KMS-11 (cell line): ENCODE measurements at regions not wholly inside any gene's neighbourhood (a gene's known extent, or its start where the extent isn't known, plus 50 kb on each side); places are given as distances from the start of the nearest gene placed in this dataset.
"Not testable (repeated sequence)": the region's sequence is repeated elsewhere in the genome, so short reads cannot be mapped to it uniquely, and the experiment has no call there.

ENCODE experiments used
- H2AFZ ChIP-seq: fragments of 200-600 bp; sonication (generic); 2 replicates; pipeline ENCODE4 v1.6.1; 2016; ENCODE audit warnings: antibody characterized with exemption, mixed run types, low read depth
- H3K27ac ChIP-seq: fragments of 200-600 bp; sonication (generic); 2 replicates; pipeline ENCODE4 v1.6.1; 2016; ENCODE audit warnings: mild to moderate bottlenecking, mixed run types
- H3K27me3 ChIP-seq: fragments of 200-600 bp; sonication (generic); 2 replicates; pipeline ENCODE4 v1.6.1; 2017; ENCODE audit warnings: mild to moderate bottlenecking, low read depth, mixed run types, moderate library complexity; ENCODE audit not compliant: insufficient read depth
- H3K36me3 ChIP-seq: fragments of 200-600 bp; sonication (generic); 2 replicates; pipeline ENCODE4 v1.6.1; 2017; ENCODE audit warnings: mild to moderate bottlenecking, mixed run types; ENCODE audit not compliant: insufficient read depth
- H3K4me1 ChIP-seq: fragments of 200-600 bp; sonication (generic); 2 replicates; pipeline ENCODE4 v1.6.1; 2016; ENCODE audit warnings: mild to moderate bottlenecking, low read depth, mixed run types; ENCODE audit not compliant: poor library complexity, severe bottlenecking
- H3K4me2 ChIP-seq: fragments of 200-600 bp; sonication (generic); 2 replicates; pipeline ENCODE4 v1.7.0; 2016; ENCODE audit warnings: mild to moderate bottlenecking, mixed run types
- H3K4me3 ChIP-seq: fragments of 200-600 bp; sonication (generic); IDR thresholded peaks from 2 replicates; pipeline ENCODE4 v1.6.1; 2017; ENCODE audit warnings: low read depth, low read length, mixed read lengths; ENCODE audit not compliant: insufficient read depth
- H3K79me2 ChIP-seq: fragments of 200-600 bp; sonication (generic); 2 replicates; pipeline ENCODE4 v1.6.1; 2016; ENCODE audit warnings: low read depth, mixed run types; ENCODE audit not compliant: insufficient read depth
- H3K9ac ChIP-seq: fragments of 200-600 bp; sonication (generic); 2 replicates; pipeline ENCODE4 v1.6.1; 2016; ENCODE audit warnings: mild to moderate bottlenecking, mixed run types
- H4K20me1 ChIP-seq: fragments of 200-600 bp; sonication (generic); 2 replicates; pipeline ENCODE4 v1.6.1; 2016; ENCODE audit warnings: mild to moderate bottlenecking, mixed run types; ENCODE audit not compliant: insufficient read depth
- TF ChIP-seq, protein P1 (sequence below): fragments of 200-600 bp; sonication (generic); conservative IDR thresholded peaks from 2 replicates; pipeline ENCODE4 v1.6.1; 2017; ENCODE audit warnings: low read depth, mild to moderate bottlenecking, antibody characterized with exemption, low read length, moderate library complexity, mixed read lengths

DNA sequence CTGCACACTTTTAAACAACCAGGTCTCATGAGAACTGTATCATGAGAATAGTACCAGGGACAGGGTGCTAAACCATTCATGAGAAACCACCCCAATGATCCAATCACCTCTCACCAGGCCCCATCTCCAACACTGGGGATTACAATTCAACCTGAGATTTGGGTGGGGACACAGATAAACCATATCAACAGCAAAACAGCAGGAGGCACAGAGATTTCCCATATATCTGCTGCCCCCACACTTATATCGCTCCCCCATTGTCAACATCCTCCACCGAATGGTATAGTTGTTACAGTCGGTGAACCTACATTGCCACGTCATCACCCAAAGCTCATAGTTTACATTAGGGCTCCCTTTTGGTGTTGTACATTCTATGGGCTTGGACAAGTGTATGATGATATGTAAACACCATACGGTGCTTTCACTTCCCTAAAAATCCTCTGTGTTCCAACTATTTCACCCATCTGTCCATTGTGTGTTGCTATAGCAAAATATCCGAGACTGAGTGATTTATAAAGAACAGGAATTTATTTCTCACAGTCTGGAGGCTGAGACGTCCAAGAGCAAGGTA is 224.8 kb downstream of the FAM43A start:
- TF ChIP-seq, protein P1, sequence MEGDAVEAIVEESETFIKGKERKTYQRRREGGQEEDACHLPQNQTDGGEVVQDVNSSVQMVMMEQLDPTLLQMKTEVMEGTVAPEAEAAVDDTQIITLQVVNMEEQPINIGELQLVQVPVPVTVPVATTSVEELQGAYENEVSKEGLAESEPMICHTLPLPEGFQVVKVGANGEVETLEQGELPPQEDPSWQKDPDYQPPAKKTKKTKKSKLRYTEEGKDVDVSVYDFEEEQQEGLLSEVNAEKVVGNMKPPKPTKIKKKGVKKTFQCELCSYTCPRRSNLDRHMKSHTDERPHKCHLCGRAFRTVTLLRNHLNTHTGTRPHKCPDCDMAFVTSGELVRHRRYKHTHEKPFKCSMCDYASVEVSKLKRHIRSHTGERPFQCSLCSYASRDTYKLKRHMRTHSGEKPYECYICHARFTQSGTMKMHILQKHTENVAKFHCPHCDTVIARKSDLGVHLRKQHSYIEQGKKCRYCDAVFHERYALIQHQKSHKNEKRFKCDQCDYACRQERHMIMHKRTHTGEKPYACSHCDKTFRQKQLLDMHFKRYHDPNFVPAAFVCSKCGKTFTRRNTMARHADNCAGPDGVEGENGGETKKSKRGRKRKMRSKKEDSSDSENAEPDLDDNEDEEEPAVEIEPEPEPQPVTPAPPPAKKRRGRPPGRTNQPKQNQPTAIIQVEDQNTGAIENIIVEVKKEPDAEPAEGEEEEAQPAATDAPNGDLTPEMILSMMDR, result no peak
- H3K27me3 ChIP-seq, result no peaks in the 10 kb centered on the region
- no peaks in the 10 kb centered on the region for H3K36me3 ChIP-seq
- H3K27ac ChIP-seq, result no peak overlapping the region
- no peak overlapping the region for H2AFZ ChIP-seq
- H3K4me3 ChIP-seq, result no peak overlapping the region
- H3K9ac ChIP-seq, result no peak overlapping the region
- peaks cover 4% of the 10 kb centered on the region for H3K4me1 ChIP-seq
- H3K79me2 ChIP-seq, result no peaks in the 10 kb centered on the region
- H3K4me2 ChIP-seq, result no peak overlapping the region
- H4K20me1 ChIP-seq, result no peaks in the 10 kb centered on the region

DNA sequence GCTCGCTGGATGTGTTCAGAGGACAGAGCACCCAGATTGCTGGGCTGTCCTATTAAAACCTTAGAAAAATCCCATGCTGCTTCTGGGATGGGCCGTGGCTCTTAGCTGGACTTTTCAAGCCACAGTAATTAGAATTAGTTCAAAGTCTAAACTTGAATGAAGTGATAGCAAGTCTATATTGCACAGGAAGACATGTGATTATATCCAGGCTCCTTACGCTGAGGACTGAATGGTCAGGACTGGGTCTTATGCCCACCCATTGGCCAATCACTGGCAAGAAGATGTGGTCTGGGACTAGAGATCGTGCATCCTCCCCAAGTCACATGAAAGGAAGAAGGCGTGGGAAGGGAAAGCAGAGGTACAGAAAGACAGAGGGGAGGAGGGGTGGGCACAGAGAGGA is 227.6 kb downstream of the FAM43A start:
- Histone ChIP-seq H3K27ac (no peak overlapping the region), H4K20me1 (no peaks in the 10 kb centered on the region), H3K79me2 (no peaks in the 10 kb centered on the region), H3K4me2 (no peak overlapping the region), H3K9ac (no peak overlapping the region), H3K4me3 (no peak overlapping the region), H3K36me3 (no peaks in the 10 kb centered on the region), H2AFZ (no peak overlapping the region), H3K27me3 (no peaks in the 10 kb centered on the region), H3K4me1 (no peaks in the 10 kb centered on the region)
- TF ChIP-seq, protein P1, result no peak

- H3K36me3 ChIP-seq, H3K4me2 ChIP-seq, H2AFZ ChIP-seq, H3K9ac ChIP-seq, H4K20me1 ChIP-seq, H3K4me3 ChIP-seq, H3K79me2 ChIP-seq, H3K27me3 ChIP-seq, H3K4me1 ChIP-seq, H3K27ac ChIP-seq: not testable (repeated sequence)
Observed at GRCh38 chr3:194924889-194925288, 239.2 kb downstream of the FAM43A start.

DNA sequence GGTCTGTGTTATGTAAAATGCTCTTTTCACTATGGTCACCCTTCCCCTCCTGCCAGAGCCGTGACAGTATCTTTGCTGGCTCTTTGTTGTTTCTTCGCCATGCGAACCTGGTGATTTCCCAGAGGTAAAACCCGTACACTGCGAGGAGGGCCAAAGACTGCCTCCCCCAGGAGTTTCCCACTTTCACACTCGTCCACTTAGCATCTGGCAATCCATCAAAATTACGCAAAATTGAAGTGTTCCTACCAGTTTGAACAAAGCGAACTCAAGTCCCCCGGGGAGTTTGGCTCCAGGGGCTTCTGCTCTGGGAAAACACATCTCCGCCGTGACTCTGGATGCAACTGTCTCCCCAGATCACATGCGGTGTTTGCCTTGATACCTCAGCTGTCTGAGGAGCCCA is 239.9 kb downstream of the FAM43A start:
- Histone ChIP-seq H3K27ac (no peak overlapping the region), H2AFZ (no peak overlapping the region), H3K4me2 (no peak overlapping the region), H3K4me3 (no peak overlapping the region), H3K36me3 (no peaks in the 10 kb centered on the region), H3K27me3 (no peaks in the 10 kb centered on the region), H3K79me2 (no peaks in the 10 kb centered on the region), H4K20me1 (no peaks in the 10 kb centered on the region), H3K9ac (no peak overlapping the region), H3K4me1 (no peaks in the 10 kb centered on the region)
- TF ChIP-seq, protein P1, result no peak

DNA sequence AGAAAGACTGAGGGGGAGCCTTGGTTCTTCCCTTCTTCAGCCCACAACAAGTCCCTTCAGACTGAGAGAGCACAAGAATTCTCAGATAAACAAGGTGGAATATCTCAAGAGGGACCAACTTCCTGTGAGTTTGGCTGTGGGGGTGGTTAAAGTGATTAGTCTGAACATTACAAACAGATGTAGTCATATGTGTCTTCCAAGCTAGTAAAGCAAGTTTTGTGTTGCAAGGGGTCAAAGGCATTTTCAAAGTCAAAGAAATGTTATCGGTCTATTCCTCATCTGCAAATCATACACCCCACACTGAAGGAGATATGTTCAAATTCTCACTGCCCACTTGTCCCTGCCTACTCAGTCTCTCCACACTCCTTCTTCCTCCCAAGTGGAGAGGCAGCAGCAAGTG is 242.5 kb downstream of the FAM43A start:
- TF ChIP-seq, protein P1, result no peak
- Histone ChIP-seq H2AFZ (no peak overlapping the region), H4K20me1 (no peaks in the 10 kb centered on the region), H3K4me3 (no peak overlapping the region), H3K9ac (no peak overlapping the region), H3K4me1 (no peaks in the 10 kb centered on the region), H3K27ac (no peak overlapping the region), H3K4me2 (no peak overlapping the region), H3K79me2 (no peaks in the 10 kb centered on the region), H3K36me3 (no peaks in the 10 kb centered on the region), H3K27me3 (no peaks in the 10 kb centered on the region)
